B cell (primary cell): ENCODE measurements at regions not wholly inside any gene's neighbourhood (a gene's known extent, or its start where the extent isn't known, plus 50 kb on each side); places are given as distances from the start of the nearest gene placed in this dataset.

Source experiments
- ATAC-seq: fragments of 200-7000 bp; cut with Tn5 transposase; one replicate; pipeline ENCODE4 v1.10.0; 2021; ENCODE audit warnings: low read depth, mild to moderate bottlenecking, moderate number of reproducible peaks, moderate library complexity
- CTCF ChIA-PET: fragments of 350-600 bp; sonication (Branson Sonifier 250); formaldehyde crosslinking; loops from one replicate; lab custom pipeline; 2021; ENCODE audit warnings: antibody characterized with exemption, inconsistent platforms; lab: Charles Lee
- POLR2A ChIA-PET: fragments of 350-600 bp; sonication (Branson Sonifier 250); formaldehyde crosslinking; loops from one replicate; lab custom pipeline; 2021; ENCODE audit warnings: antibody characterized with exemption; lab: Charles Lee
- DNase-seq: peaks from one replicate; pipeline ENCODE4 v3.0.0; 2013
- H2AFZ ChIP-seq: 2 replicates; pipeline ENCODE4 v1.6.1; 2012; ENCODE audit warnings: mild to moderate bottlenecking, low read depth, low read length; ENCODE audit not compliant: insufficient read depth, poor library complexity, severe bottlenecking
- H3K27ac ChIP-seq, 2 donors: 1 replicate in 1 of 2; 2 replicates in 1 of 2; pipeline ENCODE4 v1.5.1; 2012 to 2013; ENCODE audit warnings: low read length in 2 of 2, mild to moderate bottlenecking in 2 of 2, moderate library complexity in 1 of 2
- H3K27me3 ChIP-seq, 4 experiments: fragments of 200-600 bp in 1 of 4; sonication (generic) in 1 of 4; replicated peaks in 1 of 4; 1 replicate in 2 of 4; 2 replicates in 2 of 4; pipeline versions ENCODE4 v1.6.1 to v1.7.0; 2013 to 2016; ENCODE audit warnings: low read length in 3 of 4, mild to moderate bottlenecking in 2 of 4, mixed read lengths in 1 of 4, moderate library complexity in 1 of 4; ENCODE audit not compliant: insufficient read depth in 4 of 4, control insufficient read depth in 3 of 4; ENCODE audit errors: control extremely low read depth in 1 of 4
- H3K36me3 ChIP-seq, 2 experiments: replicated peaks in 1 of 2; 1 replicate in 1 of 2; 2 replicates in 1 of 2; pipeline versions ENCODE4 v1.6.1 to v1.7.1; 2013; ENCODE audit warnings: low read length in 1 of 2; ENCODE audit not compliant: insufficient read depth in 2 of 2, control insufficient read depth in 1 of 2; ENCODE audit errors: control extremely low read depth in 1 of 2, extremely low read depth in 1 of 2
- H3K4me1 ChIP-seq, 2 donors: fragments of 200-600 bp in 1 of 2; sonication (generic) in 1 of 2; 1 replicate in 1 of 2; 2 replicates in 1 of 2; pipeline versions ENCODE4 v1.5.1 to v1.6.1; 2013 to 2017; ENCODE audit warnings: low read length in 2 of 2; ENCODE audit not compliant: control insufficient read depth in 2 of 2, insufficient read depth in 2 of 2
- H3K4me2 ChIP-seq: replicated peaks from 2 replicates; pipeline ENCODE3; 2012; ENCODE audit warnings: mild to moderate bottlenecking, low read depth, low read length; ENCODE audit not compliant: poor library complexity, severe bottlenecking
- H3K4me3 ChIP-seq, 5 experiments: fragments of 200-600 bp in 1 of 5; sonication (generic) in 1 of 5; 1 replicate in 3 of 5; 2 replicates in 2 of 5; pipeline versions ENCODE4 v1.5.1 to v1.7.0; 2011 to 2016; ENCODE audit warnings: low read length in 4 of 5, mild to moderate bottlenecking in 4 of 5, low read depth in 2 of 5, control low read depth in 1 of 5, moderate library complexity in 1 of 5; ENCODE audit not compliant: insufficient read depth in 1 of 5; ENCODE audit errors: control extremely low read depth in 1 of 5, extremely low read depth in 1 of 5
- H3K79me2 ChIP-seq: fragments of 200-600 bp; sonication (generic); one replicate; pipeline ENCODE4 v1.6.0; 2016; ENCODE audit warnings: low read length; ENCODE audit not compliant: control insufficient read depth, insufficient read depth
- H3K9ac ChIP-seq: fragments of 200-600 bp; sonication (generic); 2 replicates; pipeline ENCODE4 v1.6.1; 2017; ENCODE audit warnings: mild to moderate bottlenecking, low read length, moderate library complexity
- H3K9me3 ChIP-seq, 3 donors: one replicate each; pipeline versions ENCODE4 v1.6.1 to v1.7.1; 2013; ENCODE audit warnings: low read length in 2 of 3; ENCODE audit not compliant: control insufficient read depth in 2 of 3, insufficient read depth in 1 of 3; ENCODE audit errors: control extremely low read depth in 1 of 3
- H4K20me1 ChIP-seq: 2 replicates; pipeline ENCODE4 v1.6.0; 2012; ENCODE audit warnings: mild to moderate bottlenecking, low read length; ENCODE audit not compliant: insufficient read depth, control insufficient read depth, poor library complexity, severe bottlenecking
- H3K27ac Mint-ChIP-seq: one replicate; pipeline ENCODE4 v1.8.0; 2021; ENCODE audit warnings: mixed read lengths
- H3K27me3 Mint-ChIP-seq: one replicate; pipeline ENCODE4 v1.8.0; 2021; ENCODE audit warnings: mixed read lengths
- H3K4me1 Mint-ChIP-seq: one replicate; pipeline ENCODE4 v1.8.0; 2021; ENCODE audit warnings: mixed read lengths
- H3K4me3 Mint-ChIP-seq: one replicate; pipeline ENCODE4 v1.8.0; 2021; ENCODE audit warnings: mixed read lengths
- H3K9me3 Mint-ChIP-seq: one replicate; pipeline ENCODE4 v1.8.0; 2022; ENCODE audit warnings: mixed read lengths; ENCODE audit not compliant: insufficient read depth
- EZH2 ChIP-seq: IDR thresholded peaks from 2 replicates; pipeline ENCODE4 v1.6.1; 2012; ENCODE audit warnings: borderline replicate concordance, low read depth, mild to moderate bottlenecking, moderate library complexity, low read length; ENCODE audit not compliant: insufficient read depth, poor library complexity, severe bottlenecking
- WGBS: methylation state at CpG from one replicate; pipeline ENCODE4 v1.1.5; 2013; ENCODE audit warnings: missing lambda C conversion rate; ENCODE audit not compliant: insufficient coverage; 5-methylcytosine and 5-hydroxymethylcytosine counted together
- intact Hi-C: fragments of 100-400 bp; cut with micrococcal nuclease; formaldehyde crosslinking; loops from one replicate; pipeline ENCODE4 v1.10.0; 2022
- TF ChIP-seq, protein P1 (sequence below): fragments of 200-600 bp; IDR thresholded peaks from one replicate; pipeline ENCODE4 v1.8.0; 2022; ENCODE audit warnings: antibody characterized with exemption, mild to moderate bottlenecking

DNA sequence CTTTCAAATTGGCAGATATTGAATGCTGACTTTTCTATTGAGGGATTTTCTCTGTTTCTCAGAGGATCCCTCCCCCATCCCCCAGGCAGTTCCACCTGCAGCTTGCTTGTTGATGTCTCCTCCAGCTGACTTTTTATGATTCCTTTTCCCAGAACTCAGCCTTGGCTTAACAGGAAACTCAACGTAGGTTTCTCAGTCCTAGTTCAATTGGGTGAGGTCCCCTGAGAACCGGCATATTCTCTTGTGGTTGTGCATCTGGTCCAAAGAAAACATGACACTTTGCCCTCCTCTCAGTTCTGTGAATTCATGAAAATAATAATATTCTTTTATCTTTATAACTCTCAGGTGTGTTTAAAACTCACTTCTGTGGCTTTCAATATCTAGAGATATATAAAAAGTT is 1222.1 kb downstream of the OTOL1 start:
- DNase-seq = no peak
- Mint-ChIP-seq H3K27me3 (no peaks in the 10 kb centered on the region), H3K27ac (no peak overlapping the region), H3K9me3 (no peaks in the 10 kb centered on the region), H3K4me1 (no peaks in the 10 kb centered on the region), H3K4me3 (no peak overlapping the region)
- Histone ChIP-seq H4K20me1 (no peaks in the 10 kb centered on the region), H3K4me2 (no peak overlapping the region), H3K27ac (no peak overlapping the region), H3K4me3 (no peak overlapping the region), H3K9me3 (no peaks in the 10 kb centered on the region), H3K79me2 (no peaks in the 10 kb centered on the region), H2AFZ (no peak overlapping the region), H3K4me1 (no peaks in the 10 kb centered on the region), H3K36me3 (no peaks in the 10 kb centered on the region), H3K27me3 (no peaks in the 10 kb centered on the region), H3K9ac (no peak overlapping the region)
- WGBS = no CpG with 5 or more reads among the region's 2 CpGs
- POLR2A ChIA-PET = no interaction called here
- CTCF ChIA-PET = no interaction called here
- intact Hi-C loops = no loop called here
- TF ChIP-seq EZH2 = no peak
- TF ChIP-seq, protein P1, sequence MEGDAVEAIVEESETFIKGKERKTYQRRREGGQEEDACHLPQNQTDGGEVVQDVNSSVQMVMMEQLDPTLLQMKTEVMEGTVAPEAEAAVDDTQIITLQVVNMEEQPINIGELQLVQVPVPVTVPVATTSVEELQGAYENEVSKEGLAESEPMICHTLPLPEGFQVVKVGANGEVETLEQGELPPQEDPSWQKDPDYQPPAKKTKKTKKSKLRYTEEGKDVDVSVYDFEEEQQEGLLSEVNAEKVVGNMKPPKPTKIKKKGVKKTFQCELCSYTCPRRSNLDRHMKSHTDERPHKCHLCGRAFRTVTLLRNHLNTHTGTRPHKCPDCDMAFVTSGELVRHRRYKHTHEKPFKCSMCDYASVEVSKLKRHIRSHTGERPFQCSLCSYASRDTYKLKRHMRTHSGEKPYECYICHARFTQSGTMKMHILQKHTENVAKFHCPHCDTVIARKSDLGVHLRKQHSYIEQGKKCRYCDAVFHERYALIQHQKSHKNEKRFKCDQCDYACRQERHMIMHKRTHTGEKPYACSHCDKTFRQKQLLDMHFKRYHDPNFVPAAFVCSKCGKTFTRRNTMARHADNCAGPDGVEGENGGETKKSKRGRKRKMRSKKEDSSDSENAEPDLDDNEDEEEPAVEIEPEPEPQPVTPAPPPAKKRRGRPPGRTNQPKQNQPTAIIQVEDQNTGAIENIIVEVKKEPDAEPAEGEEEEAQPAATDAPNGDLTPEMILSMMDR = no peak
- ATAC-seq = no peak

DNA sequence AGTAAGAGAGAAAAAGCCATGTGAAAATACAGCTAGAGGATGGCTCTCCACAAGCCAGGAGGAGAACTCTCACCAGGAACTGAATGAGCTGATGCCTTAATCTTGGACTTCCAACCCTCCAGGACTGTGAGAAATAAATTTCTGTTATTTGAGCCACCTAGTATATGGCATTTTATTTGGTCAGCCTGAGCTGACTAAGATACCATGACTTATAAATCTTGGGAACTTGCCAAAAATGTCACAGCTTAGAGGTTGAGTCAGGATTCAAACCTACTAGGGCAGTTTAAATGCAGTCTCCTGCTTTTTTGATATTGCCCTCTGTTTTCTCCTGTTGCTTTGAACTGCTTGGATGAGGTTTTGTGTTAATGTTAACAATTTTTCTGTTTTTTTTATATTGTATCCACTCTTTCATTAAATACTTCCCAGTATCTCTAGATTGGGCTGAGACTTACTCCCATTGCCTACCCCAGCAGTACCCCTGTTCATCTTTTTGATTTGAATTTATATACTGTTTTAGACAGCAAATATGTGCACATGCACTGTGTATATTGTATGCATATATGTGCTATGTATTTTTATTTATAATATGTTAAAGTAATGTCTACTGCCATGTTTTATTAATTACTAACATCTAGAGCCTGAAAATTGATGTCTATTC is 1223.2 kb downstream of the OTOL1 start:
- Histone ChIP-seq H3K36me3 (no peaks in the 10 kb centered on the region), H3K27me3 (no peaks in the 10 kb centered on the region), H4K20me1 (no peaks in the 10 kb centered on the region), H3K27ac (no peak overlapping the region), H3K4me2 (no peak overlapping the region), H3K4me3 (no peak overlapping the region), H3K4me1 (no peaks in the 10 kb centered on the region), H2AFZ (no peak overlapping the region), H3K9ac (no peak overlapping the region), H3K79me2 (no peaks in the 10 kb centered on the region), H3K9me3 (no peaks in the 10 kb centered on the region)
- ATAC-seq (no peak), DNase-seq (no peak)
- intact Hi-C loops = no loop called here
- H3K27me3 Mint-ChIP-seq = no peaks in the 10 kb centered on the region
- H3K27ac Mint-ChIP-seq = no peak overlapping the region
- H3K9me3 Mint-ChIP-seq = no peaks in the 10 kb centered on the region
- H3K4me3 Mint-ChIP-seq = no peak overlapping the region
- H3K4me1 Mint-ChIP-seq = no peaks in the 10 kb centered on the region
- ChIA-PET CTCF (no interaction called here), POLR2A (no interaction called here)
- TF ChIP-seq, protein P1 = no peak
- no peak for TF ChIP-seq EZH2
